ENCODE measurements at regions not wholly inside any gene's neighbourhood (a gene's known extent, or its start where the extent isn't known, plus 50 kb on each side); places are given as distances from the start of the nearest gene placed in this dataset.
"Not testable (repeated sequence)": the region's sequence is repeated elsewhere in the genome, so short reads cannot be mapped to it uniquely, and the experiment has no call there.

DNA sequence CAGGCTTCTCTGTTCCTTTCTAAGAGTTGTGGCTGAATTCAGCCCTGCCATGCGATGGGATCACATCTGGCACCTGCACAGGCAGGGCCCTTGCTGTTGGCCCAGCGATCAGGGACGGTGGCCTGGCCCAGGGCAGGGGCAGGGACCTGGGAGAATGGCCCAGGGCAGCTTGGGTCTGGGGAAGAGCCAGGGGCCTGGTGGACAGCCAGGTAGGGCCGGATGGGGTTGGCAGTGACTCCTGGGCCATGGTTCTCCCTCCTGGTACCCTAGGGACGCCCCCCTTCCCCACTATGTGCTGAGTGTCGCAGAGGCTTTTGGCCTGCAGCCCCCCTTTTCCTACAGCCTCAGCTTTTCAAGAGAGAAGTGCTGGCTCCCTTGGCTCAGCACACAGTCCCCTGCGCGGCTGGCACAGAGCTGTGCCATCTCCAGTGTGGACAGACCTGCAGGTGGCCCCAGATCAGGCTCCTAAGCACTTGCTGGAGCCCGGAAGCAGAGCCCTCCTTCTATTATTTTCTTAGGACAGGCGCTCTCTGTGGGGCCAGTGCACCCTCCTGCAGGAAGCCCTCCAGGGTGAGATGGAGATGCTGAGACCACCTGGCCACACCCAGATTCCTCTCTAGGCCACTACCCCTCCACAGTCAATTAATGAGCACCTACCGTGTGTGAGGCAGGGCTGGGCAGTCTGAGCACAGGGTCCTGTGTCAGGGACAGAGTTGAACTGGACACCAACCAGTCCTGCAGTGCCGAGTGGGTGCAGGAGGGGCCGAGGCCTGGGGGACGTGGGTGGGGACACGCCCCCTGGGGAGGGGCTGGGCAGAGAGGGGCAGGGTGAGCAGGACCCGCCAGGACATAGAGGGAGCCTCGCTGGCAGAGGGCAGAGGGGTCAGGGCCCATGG lies 267.6 kb downstream of the ADGRD1 start:
- Histone ChIP-seq H3K27me3 (no peaks in the 10 kb centered on the region), H3K4me1 (peaks cover 0 to 11% (median 0%) of the 10 kb centered on the region in 4 donors), H3K27ac (peak overlapping the region in 3 of 4 donors; percentile 15 to 68 (median 30)), H3K4me3 (peak overlapping the region in 2 of 4 donors; percentile 23 to 27), H3K36me3 (no peaks in the 10 kb centered on the region), H3K9me3 (no peaks in the 10 kb centered on the region)
- TF ChIP-seq CTCF (IDR thresholded peaks at IDR 0.05) = no peak
- TF ChIP-seq POLR2A (IDR thresholded peaks at IDR 0.05) = no peak
- peak in 1 of 3 donors; percentile 71 for DNase-seq

GRCh38 chr12:131221957-131222328 lies 268.2 kb downstream of the ADGRD1 start:
- Histone ChIP-seq H3K4me3 (peak overlapping the region in 2 of 4 donors; percentile 24 to 27), H3K36me3 (no peaks in the 10 kb centered on the region), H3K9me3 (no peaks in the 10 kb centered on the region), H3K27me3 (no peaks in the 10 kb centered on the region), H3K4me1 (peaks cover 0 to 11% (median 0%) of the 10 kb centered on the region in 4 donors), H3K27ac (peak overlapping the region in 2 of 4 donors; percentile 49 to 68)
- DNase-seq = no peak
- TF ChIP-seq POLR2A (IDR thresholded peaks at IDR 0.05) (no peak), CTCF (IDR thresholded peaks at IDR 0.05) (no peak)

DNA sequence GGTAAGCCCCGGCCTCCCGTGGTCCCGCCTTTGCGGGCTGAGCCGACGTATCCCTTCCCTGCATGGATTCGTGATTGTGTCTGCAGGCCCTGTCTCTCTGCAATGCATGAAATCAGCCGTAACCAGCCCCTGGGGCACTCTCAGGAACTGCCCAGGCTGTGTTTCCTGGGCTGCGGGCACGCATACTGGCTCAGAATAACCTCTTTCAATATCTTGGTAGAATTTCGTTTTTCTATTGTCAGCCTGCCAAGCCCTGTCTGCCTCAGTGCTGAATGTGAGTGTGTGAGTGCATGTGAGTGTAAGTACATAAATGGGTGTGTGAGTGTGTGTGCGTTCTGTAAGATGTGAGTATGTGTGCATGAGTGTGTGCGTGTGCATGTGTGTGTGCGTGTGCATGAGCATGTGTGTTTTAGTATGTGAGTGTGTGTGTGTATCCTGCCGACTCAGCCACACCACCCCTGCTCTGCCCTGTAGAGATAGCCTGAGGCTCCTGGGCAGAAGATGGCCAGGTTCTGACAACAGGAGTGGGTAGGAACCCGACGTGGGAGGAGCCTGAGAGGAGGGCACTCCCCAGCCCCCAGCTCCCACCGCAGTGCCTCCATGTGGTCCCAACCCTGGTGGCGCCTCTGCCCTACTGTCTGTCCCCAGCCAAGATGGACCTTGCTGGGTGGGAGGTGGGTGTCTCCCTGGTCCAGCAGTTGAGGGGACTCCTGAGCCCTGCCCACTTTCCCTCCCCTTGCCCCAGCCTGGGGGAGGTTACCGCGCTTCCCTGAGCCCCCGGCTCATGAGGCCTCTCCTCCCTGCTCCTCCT lies 268.8 kb downstream of the ADGRD1 start:
- Histone ChIP-seq H3K4me1 (peaks cover 0 to 11% (median 0%) of the 10 kb centered on the region in 4 donors), H3K36me3 (no peaks in the 10 kb centered on the region), H3K9me3 (no peaks in the 10 kb centered on the region), H3K4me3 (peak overlapping the region in 2 of 4 donors; percentile 24 to 27), H3K27me3 (no peaks in the 10 kb centered on the region), H3K27ac (peak overlapping the region in 2 of 4 donors; percentile 49 to 68)
- peak in 2 of 3 donors; percentile 47 to 65 for DNase-seq
- TF ChIP-seq POLR2A (IDR thresholded peaks at IDR 0.05) = no peak
- no peak for TF ChIP-seq CTCF (IDR thresholded peaks at IDR 0.05)

- H3K4me3 ChIP-seq = peak overlapping the region in 1 of 4 donors; percentile 24
- H3K4me1 ChIP-seq = peaks cover 0 to 11% (median 0%) of the 10 kb centered on the region in 4 donors
- H3K36me3 ChIP-seq = no peaks in the 10 kb centered on the region
- DNase-seq = peak in 1 of 3 donors; percentile 21
- H3K27me3 ChIP-seq = no peaks in the 10 kb centered on the region
- H3K9me3 ChIP-seq = no peaks in the 10 kb centered on the region
- H3K27ac ChIP-seq = no peak overlapping the region
- TF ChIP-seq POLR2A (IDR thresholded peaks at IDR 0.05) (no peak), CTCF (IDR thresholded peaks at IDR 0.05) (no peak)
These were observed 269.6 kb downstream of the ADGRD1 start for GRCh38 chr12:131223171-131223761.

DNA sequence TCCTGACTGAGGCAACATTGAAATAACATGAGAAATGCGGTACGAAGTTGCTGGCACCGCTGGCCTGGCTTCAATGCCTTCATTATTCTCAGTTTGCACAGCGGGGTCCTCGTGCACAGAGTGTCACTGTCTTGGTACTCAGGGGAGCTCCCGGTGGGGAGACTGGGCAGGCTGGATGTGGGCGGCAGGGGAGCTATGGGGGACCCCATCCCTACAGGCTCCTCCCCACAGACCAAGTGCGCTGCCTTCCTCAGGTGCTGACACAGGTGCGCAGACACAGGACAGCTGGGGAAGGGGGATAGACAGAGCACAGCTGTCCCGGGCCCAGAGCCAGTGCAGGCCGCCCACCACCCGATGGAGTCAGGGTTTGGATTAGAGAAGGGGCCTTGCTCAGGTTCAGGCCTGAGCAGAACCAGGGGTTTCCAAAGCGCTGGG lies 270.1 kb downstream of the ADGRD1 start:
- Histone ChIP-seq H3K4me3 (no peak overlapping the region), H3K27ac (peak overlapping the region in 1 of 4 donors; percentile 31), H3K9me3 (no peaks in the 10 kb centered on the region), H3K4me1 (peaks cover 0 to 11% (median 0%) of the 10 kb centered on the region in 4 donors), H3K36me3 (no peaks in the 10 kb centered on the region), H3K27me3 (no peaks in the 10 kb centered on the region)
- TF ChIP-seq CTCF (IDR thresholded peaks at IDR 0.05) (no peak), POLR2A (IDR thresholded peaks at IDR 0.05) (no peak)
- DNase-seq = peak in 1 of 3 donors; percentile 39

DNA sequence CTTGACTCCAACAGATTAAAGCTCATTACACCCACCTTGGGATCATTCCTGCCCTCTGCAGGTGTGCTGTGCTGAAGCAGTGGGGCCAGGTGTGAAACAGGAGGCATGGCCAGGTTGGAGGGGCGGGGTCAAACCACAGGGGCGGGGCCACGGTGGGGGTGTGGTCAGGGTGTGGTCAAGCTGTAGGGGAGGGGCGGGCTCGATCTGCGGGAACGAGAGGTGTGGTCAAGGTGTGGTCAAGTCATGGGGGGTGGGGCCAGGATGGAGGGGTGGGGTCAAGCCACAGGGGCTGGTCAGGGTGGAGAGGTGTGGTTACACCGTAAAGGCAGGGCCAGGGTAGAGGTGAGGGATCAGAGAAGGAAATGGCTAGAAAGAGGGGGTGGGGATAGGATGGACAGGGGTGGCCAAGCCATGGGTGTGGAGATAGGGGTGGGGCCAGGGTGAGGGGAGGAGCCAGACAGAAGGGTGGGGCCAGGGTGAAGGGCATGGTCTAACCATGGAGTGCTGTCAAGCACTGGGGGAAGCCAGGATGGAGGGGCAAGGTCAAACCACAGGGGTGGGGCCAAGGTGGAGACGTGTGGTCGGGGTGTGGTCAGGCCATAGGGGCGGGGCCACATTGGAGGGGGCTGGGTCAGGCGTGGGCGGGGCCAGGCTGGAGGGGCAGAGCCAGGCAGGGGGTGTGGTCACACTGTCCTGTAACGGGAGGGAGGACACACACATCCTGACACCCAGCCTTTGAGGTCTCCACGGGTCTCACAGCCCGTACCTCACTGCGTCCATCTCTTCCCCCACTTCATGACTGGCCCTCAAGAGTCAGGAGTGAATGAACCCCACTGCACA lies 270.7 kb downstream of the ADGRD1 start:
- H3K27ac ChIP-seq = peak overlapping the region in 1 of 4 donors; percentile 31
- not testable (repeated sequence) for H3K4me3 ChIP-seq, H3K9me3 ChIP-seq, H3K36me3 ChIP-seq, H3K27me3 ChIP-seq
- peak in 2 of 3 donors; percentile 55 to 86 for DNase-seq
- peaks cover 0 to 15% (median 0%) of the 10 kb centered on the region in 4 donors for H3K4me1 ChIP-seq

GRCh38 chr12:131225066-131225380 lies 271.3 kb downstream of the ADGRD1 start:
- H3K27me3 ChIP-seq, H3K4me3 ChIP-seq, H3K36me3 ChIP-seq, H3K27ac ChIP-seq, H3K9me3 ChIP-seq: not testable (repeated sequence)
- H3K4me1 ChIP-seq = peaks cover 0 to 21% (median 0%) of the 10 kb centered on the region in 4 donors
- peak in 1 of 3 donors; percentile 7 for DNase-seq
